Inferior parietal cortex (tissue), 1 donor: ENCODE measurements at regions not wholly inside any gene's neighbourhood (a gene's known extent, or its start where the extent isn't known, plus 50 kb on each side); places are given as distances from the start of the nearest gene placed in this dataset.
"Not testable (repeated sequence)": the region's sequence is repeated elsewhere in the genome, so short reads cannot be mapped to it uniquely, and the experiment has no call there.

Experiments
- DNase-seq: peaks from one replicate; pipeline ENCODE4 v3.0.0-alpha.2; 2016; ENCODE audit errors: extremely low spot score

- DNase-seq, result no peak
These were observed 284.2 kb upstream of the NMUR2 start for GRCh38 chr5:152689250-152689711.

GRCh38 chr5:152694231-152694630, 289.2 kb upstream of the NMUR2 start:
- no peak for DNase-seq

GRCh38 chr5:152701305-152701949, 296.3 kb upstream of the NMUR2 start:
- DNase-seq, result no peak

- no peak for DNase-seq
These were observed 299.2 kb upstream of the NMUR2 start for GRCh38 chr5:152704286-152704685.

- no peak for DNase-seq
These were observed 306.8 kb upstream of the NMUR2 start for GRCh38 chr5:152711801-152712388.

GRCh38 chr5:152717393-152717792, 312.3 kb upstream of the NMUR2 start:
- DNase-seq, result no peak

- no peak for DNase-seq
These were observed 318.4 kb upstream of the NMUR2 start for GRCh38 chr5:152723482-152723881.

GRCh38 chr5:152730176-152730575, 325.1 kb upstream of the NMUR2 start:
- DNase-seq, result no peak

GRCh38 chr5:152736906-152737305, 331.8 kb upstream of the NMUR2 start:
- no peak for DNase-seq

- no peak for DNase-seq
These were observed 334.8 kb upstream of the NMUR2 start for GRCh38 chr5:152739916-152740315.

GRCh38 chr5:152741126-152741525, 336.0 kb upstream of the NMUR2 start:
- not testable (repeated sequence) for DNase-seq

- not testable (repeated sequence) for DNase-seq
These were observed 382.7 kb upstream of the NMUR2 start for GRCh38 chr5:152787709-152788217.

GRCh38 chr5:152801886-152802285, 396.8 kb upstream of the NMUR2 start:
- DNase-seq, result no peak

- DNase-seq, result no peak
These were observed 399.1 kb upstream of the NMUR2 start for GRCh38 chr5:152804179-152804578.

- no peak for DNase-seq
These were observed 406.9 kb upstream of the NMUR2 start for GRCh38 chr5:152811988-152812387.

GRCh38 chr5:152813526-152813925, 408.4 kb upstream of the NMUR2 start:
- no peak for DNase-seq

- no peak for DNase-seq
These were observed 414.8 kb upstream of the NMUR2 start for GRCh38 chr5:152819891-152820290.

GRCh38 chr5:152824316-152824715, 419.2 kb upstream of the NMUR2 start:
- no peak for DNase-seq

GRCh38 chr5:152838241-152838786, 433.2 kb upstream of the NMUR2 start:
- DNase-seq, result no peak

GRCh38 chr5:152844713-152845112, 439.6 kb upstream of the NMUR2 start:
- DNase-seq, result no peak

GRCh38 chr5:152853361-152853760, 448.3 kb upstream of the NMUR2 start:
- DNase-seq, result no peak

GRCh38 chr5:152855441-152855840, 450.4 kb upstream of the NMUR2 start:
- DNase-seq, result no peak

- no peak for DNase-seq
These were observed 456.2 kb upstream of the NMUR2 start for GRCh38 chr5:152861231-152861630.
